H1 (cell line): ENCODE measurements at regions not wholly inside any gene's neighbourhood (a gene's known extent, or its start where the extent isn't known, plus 50 kb on each side); places are given as distances from the start of the nearest gene placed in this dataset.

Source experiments
- CTCF ChIA-PET: fragments of 300-600 bp; sonication (Branson Sonifier 250); formaldehyde crosslinking; loops from one replicate; lab custom pipeline; 2021; ENCODE audit not compliant: partially characterized antibody; lab: Charles Lee
- POLR2A ChIA-PET: fragments of 300-600 bp; sonication (Branson Sonifier 250); formaldehyde crosslinking; loops from one replicate; lab custom pipeline; 2021; ENCODE audit warnings: inconsistent platforms; ENCODE audit not compliant: partially characterized antibody; lab: Charles Lee
- DNase-seq, 2 experiments: peaks; one replicate each; pipeline versions ENCODE4 v3.0.0 to v3.0.0-alpha.2; 2010 to 2022; ENCODE audit warnings: low spot score in 2 of 2, low read depth in 1 of 2, mixed read lengths in 1 of 2
- FAIRE-seq: peaks from 2 replicates; lab custom pipeline; 2011; peaks lifted over from hg19 to GRCh38; lab: Jason Lieb, UNC
- H2AFZ ChIP-seq: 2 replicates; pipeline ENCODE4 v1.8.1; 2012; ENCODE audit warnings: low read length, inconsistent platforms
- H2AK5ac ChIP-seq: 2 replicates; pipeline ENCODE4 v1.6.1; 2013; ENCODE audit warnings: low read depth, low read length
- H2BK120ac ChIP-seq: replicated peaks from 2 replicates; pipeline ENCODE3; 2013; ENCODE audit warnings: low read depth, low read length, inconsistent platforms
- H2BK12ac ChIP-seq: 2 replicates; pipeline ENCODE4 v1.6.1; 2013; ENCODE audit warnings: low read depth, low read length
- H2BK15ac ChIP-seq: 2 replicates; pipeline ENCODE4 v1.6.1; 2013; ENCODE audit warnings: low read length
- H2BK20ac ChIP-seq: 2 replicates; pipeline ENCODE4 v1.6.1; 2013; ENCODE audit warnings: low read length
- H2BK5ac ChIP-seq: 2 replicates; pipeline ENCODE4 v1.6.1; 2013; ENCODE audit warnings: low read depth, low read length
- H3K14ac ChIP-seq: 2 replicates; pipeline ENCODE4 v1.6.1; 2013; ENCODE audit warnings: inconsistent platforms; ENCODE audit not compliant: insufficient read length
- H3K18ac ChIP-seq: 2 replicates; pipeline ENCODE4 v1.6.1; 2013; ENCODE audit warnings: low read length; ENCODE audit errors: extremely low read depth
- H3K23ac ChIP-seq: 2 replicates; pipeline ENCODE4 v1.6.1; 2013; ENCODE audit warnings: inconsistent platforms; ENCODE audit not compliant: insufficient read length
- H3K23me2 ChIP-seq: 2 replicates; pipeline ENCODE4 v1.6.1; 2013; ENCODE audit warnings: low read depth, low read length
- H3K27ac ChIP-seq: 2 replicates; pipeline ENCODE4 v1.6.1; 2011; ENCODE audit warnings: low read depth, low read length, inconsistent platforms
- H3K27me3 ChIP-seq, 4 experiments: replicated peaks in 1 of 4; 1 replicate in 1 of 4; 2 replicates in 3 of 4; pipeline versions ENCODE4 v1.6.1 to v1.8.1; 2011 to 2013; ENCODE audit warnings: low read length in 3 of 4, mild to moderate bottlenecking in 3 of 4, inconsistent platforms in 2 of 4, mixed read lengths in 2 of 4, moderate library complexity in 1 of 4; ENCODE audit not compliant: control insufficient read depth in 3 of 4, insufficient read depth in 3 of 4; ENCODE audit errors: extremely low read depth in 1 of 4
- H3K36me3 ChIP-seq, 4 experiments: 2 replicates each; pipeline versions ENCODE4 v1.6.1 to v1.8.1; 2011 to 2013; ENCODE audit warnings: mild to moderate bottlenecking in 4 of 4, low read length in 3 of 4, moderate library complexity in 2 of 4, control low read depth in 1 of 4, inconsistent platforms in 1 of 4; ENCODE audit not compliant: insufficient read depth in 4 of 4, control insufficient read depth in 2 of 4
- H3K4ac ChIP-seq: replicated peaks from 2 replicates; pipeline ENCODE3; 2013; ENCODE audit warnings: low read length, low read depth, mixed read lengths, inconsistent platforms; ENCODE audit not compliant: insufficient read length
- H3K4me1 ChIP-seq, 4 experiments: replicated peaks in 1 of 4; 1 replicate in 1 of 4; 2 replicates in 3 of 4; pipeline versions ENCODE4 v1.6.1 to v1.8.1; 2011 to 2013; ENCODE audit warnings: low read length in 3 of 4, inconsistent platforms in 2 of 4, mixed read lengths in 1 of 4; ENCODE audit not compliant: insufficient read depth in 4 of 4, control insufficient read depth in 3 of 4
- H3K4me2 ChIP-seq, 2 experiments: 2 replicates each; pipeline versions ENCODE4 v1.6.1 to v1.8.1; 2011 to 2013; ENCODE audit warnings: low read depth in 2 of 2, low read length in 2 of 2, control low read depth in 1 of 2, inconsistent platforms in 1 of 2, mild to moderate bottlenecking in 1 of 2; ENCODE audit not compliant: insufficient read depth in 1 of 2
- H3K4me3 ChIP-seq, 4 experiments: fragments of 200-600, 300-600 bp in 1 of 4; sonication (generic), shearing (Covaris generic), sonication (Bioruptor Twin) in 1 of 4; 2 replicates each; pipeline versions ENCODE4 v1.5.1 to v1.8.1; 2011 to 2016; ENCODE audit warnings: low read length in 4 of 4, low read depth in 3 of 4, control low read depth in 2 of 4, inconsistent platforms in 2 of 4, mild to moderate bottlenecking in 2 of 4, mixed read lengths in 1 of 4, moderate library complexity in 1 of 4; ENCODE audit not compliant: insufficient read depth in 2 of 4; ENCODE audit errors: extremely low read depth in 1 of 4
- H3K56ac ChIP-seq: replicated peaks from 2 replicates; pipeline ENCODE3; 2013; ENCODE audit warnings: low read depth, mild to moderate bottlenecking, mixed read lengths, low read length, inconsistent platforms; ENCODE audit not compliant: insufficient read length
- H3K79me1 ChIP-seq: 2 replicates; pipeline ENCODE4 v1.6.1; 2013; ENCODE audit warnings: low read depth, low read length, control low read depth
- H3K79me2 ChIP-seq, 2 experiments: 2 replicates each; pipeline versions ENCODE4 v1.6.1 to v1.8.1; 2012 to 2013; ENCODE audit warnings: low read length in 2 of 2, mild to moderate bottlenecking in 2 of 2, inconsistent platforms in 1 of 2; ENCODE audit not compliant: insufficient read depth in 2 of 2, control insufficient read depth in 1 of 2
- H3K9ac ChIP-seq, 4 experiments: replicated peaks in 1 of 4; 1 replicate in 1 of 4; 2 replicates in 3 of 4; pipeline versions ENCODE4 v1.6.1 to v1.8.1; 2011 to 2013; ENCODE audit warnings: low read depth in 3 of 4, low read length in 3 of 4, control low read depth in 2 of 4, mild to moderate bottlenecking in 2 of 4, moderate library complexity in 2 of 4, inconsistent platforms in 1 of 4; ENCODE audit errors: extremely low read depth in 1 of 4
- H3K9me3 ChIP-seq, 2 experiments: 2 replicates each; pipeline versions ENCODE4 v1.6.1 to v1.8.1; 2012 to 2013; ENCODE audit warnings: mild to moderate bottlenecking in 2 of 2, moderate library complexity in 2 of 2, control low read depth in 1 of 2, inconsistent platforms in 1 of 2, low read depth in 1 of 2, low read length in 1 of 2, mixed read lengths in 1 of 2; ENCODE audit not compliant: insufficient read depth in 2 of 2
- H4K20me1 ChIP-seq, 2 experiments: replicated peaks in 1 of 2; 2 replicates each; pipeline versions ENCODE3 to v1.8.1; 2011 to 2013; ENCODE audit warnings: inconsistent platforms in 2 of 2, low read length in 2 of 2, mild to moderate bottlenecking in 1 of 2; ENCODE audit not compliant: insufficient read depth in 2 of 2, control insufficient read depth in 1 of 2
- H4K5ac ChIP-seq: 2 replicates; pipeline ENCODE4 v1.6.1; 2013; ENCODE audit warnings: low read length, low read depth, mixed read lengths, inconsistent platforms; ENCODE audit not compliant: insufficient read length
- H4K8ac ChIP-seq: 2 replicates; pipeline ENCODE4 v1.8.0; 2013; ENCODE audit warnings: mild to moderate bottlenecking, moderate library complexity, low read length, inconsistent platforms; ENCODE audit not compliant: insufficient read depth; ENCODE audit errors: extremely low read depth
- H4K91ac ChIP-seq: replicated peaks from 2 replicates; pipeline ENCODE3; 2013; ENCODE audit warnings: low read length, mixed read lengths, inconsistent platforms; ENCODE audit not compliant: insufficient read length
- CBX8 ChIP-seq: fragments of 300-800, 300-1000 bp; sonication (generic); IDR thresholded peaks from 2 replicates; pipeline ENCODE4 v1.7.1; 2016; ENCODE audit warnings: low read depth, low read length, borderline replicate concordance
- CTCF ChIP-seq, 3 experiments: IDR thresholded peaks; 1 replicate in 2 of 3; 2 replicates in 1 of 3; pipeline versions ENCODE4 v1.5.1 to v1.6.1; 2011; ENCODE audit warnings: low read length in 3 of 3, mild to moderate bottlenecking in 3 of 3, inconsistent platforms in 2 of 3, low read depth in 1 of 3, moderate library complexity in 1 of 3; ENCODE audit not compliant: insufficient read depth in 1 of 3; ENCODE audit errors: control extremely low read depth in 1 of 3
- EZH2 ChIP-seq: fragments of 200-600 bp; sonication (generic); IDR thresholded peaks from 2 replicates; pipeline ENCODE4 v1.7.1; 2012; ENCODE audit warnings: low read depth, mild to moderate bottlenecking, moderate library complexity, low read length, inconsistent platforms; ENCODE audit not compliant: severe bottlenecking
- HDAC6 ChIP-seq: IDR thresholded peaks from one replicate; pipeline ENCODE4 v1.7.1; 2012; ENCODE audit warnings: low read depth, mild to moderate bottlenecking, inconsistent platforms, low read length, moderate library complexity
- JUND ChIP-seq: IDR thresholded peaks from 2 replicates; pipeline ENCODE4 v1.6.1; 2011; ENCODE audit warnings: mild to moderate bottlenecking, improper control_type of control experiment, low read length
- NANOG ChIP-seq: IDR thresholded peaks from 2 replicates; pipeline ENCODE4 v1.6.1; 2011; ENCODE audit warnings: low read length, low read depth, mild to moderate bottlenecking, inconsistent platforms; ENCODE audit not compliant: insufficient read depth, poor library complexity, severe bottlenecking
- PHF8 ChIP-seq: fragments of 200-600 bp; sonication (generic); conservative IDR thresholded peaks from 2 replicates; pipeline ENCODE4 v1.7.1; 2012; ENCODE audit warnings: low read depth, mild to moderate bottlenecking, inconsistent platforms, low read length, moderate library complexity
- RBBP5 ChIP-seq: IDR thresholded peaks from 2 replicates; pipeline ENCODE4 v1.7.1; 2012; ENCODE audit warnings: low read depth, mild to moderate bottlenecking, inconsistent platforms, low read length, moderate library complexity, borderline replicate concordance
- SIRT6 ChIP-seq: IDR thresholded peaks from one replicate; pipeline ENCODE4 v1.7.1; 2012; ENCODE audit warnings: low read length, inconsistent platforms
- SP2 ChIP-seq: IDR thresholded peaks from 2 replicates; pipeline ENCODE4 v1.6.1; 2012; ENCODE audit warnings: mild to moderate bottlenecking, low read length, inconsistent platforms
- SP4 ChIP-seq: IDR thresholded peaks from 2 replicates; pipeline ENCODE4 v1.6.1; 2012; ENCODE audit warnings: low read length, inconsistent platforms
- SUZ12 ChIP-seq: fragments of 200-600 bp; sonication (generic); IDR thresholded peaks from 2 replicates; pipeline ENCODE4 v1.6.1; 2012; ENCODE audit warnings: mild to moderate bottlenecking, inconsistent platforms, low read length, moderate library complexity, mixed read lengths
- TAF7 ChIP-seq: optimal IDR thresholded peaks from 2 replicates; pipeline ENCODE3; 2011; ENCODE audit warnings: low read depth, mild to moderate bottlenecking, inconsistent platforms, low read length, moderate library complexity, borderline replicate concordance
- WGBS, 2 experiments: shearing (Covaris generic) in 1 of 2; methylation state at CpG; one replicate each; pipeline versions ENCODE4 v1.1.6 to v1.1.7; 2013 to 2015; ENCODE audit warnings: low lambda C conversion rate in 2 of 2, mixed read lengths in 2 of 2, inconsistent platforms in 1 of 2, low coverage in 1 of 2, missing lambda C conversion rate in 1 of 2; ENCODE audit not compliant: insufficient replicate concordance in 2 of 2, insufficient coverage in 1 of 2, insufficient read length in 1 of 2; ENCODE audit errors: extremely low coverage in 1 of 2, missing lambda C conversion rate in 1 of 2; 5-methylcytosine and 5-hydroxymethylcytosine counted together

DNA sequence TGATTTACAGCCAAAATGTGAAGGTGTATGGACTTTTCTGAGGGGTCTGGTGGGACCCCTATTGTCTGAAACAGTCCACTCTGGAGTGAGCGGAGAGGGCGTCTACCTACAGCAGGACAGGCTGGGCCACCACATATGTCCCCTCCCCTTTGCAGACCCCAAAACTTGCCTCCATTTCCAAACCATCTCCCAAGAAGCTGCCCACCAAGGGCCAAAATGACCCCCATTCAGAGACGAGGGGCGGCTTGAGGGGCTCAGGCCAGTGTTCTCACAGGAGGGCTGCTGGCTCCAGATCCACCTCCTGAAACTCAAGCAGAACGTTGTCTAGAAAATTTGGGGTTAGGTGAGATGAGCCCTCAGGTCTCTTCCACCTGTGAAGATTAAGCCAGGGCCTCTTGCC is 161.1 kb upstream of the SALL3 start:
- H3K23me2 ChIP-seq: no peaks in the 10 kb centered on the region
- H4K91ac ChIP-seq: no peak overlapping the region
- H4K5ac ChIP-seq: no peak overlapping the region
- H2BK20ac ChIP-seq: no peak overlapping the region
- H3K4ac ChIP-seq: no peak overlapping the region
- no peak overlapping the region for H4K8ac ChIP-seq
- no peak overlapping the region for H3K4me3 ChIP-seq
- no peak overlapping the region for H3K23ac ChIP-seq
- H3K14ac ChIP-seq: no peak overlapping the region
- no peak overlapping the region for H3K4me2 ChIP-seq
- no peak overlapping the region for H3K56ac ChIP-seq
- H3K9me3 ChIP-seq: no peaks in the 10 kb centered on the region
- H2BK5ac ChIP-seq: no peak overlapping the region
- H2AFZ ChIP-seq: no peak overlapping the region
- peaks cover 3 to 13% (median 8%) of the 10 kb centered on the region in 4 experiments for H3K4me1 ChIP-seq
- POLR2A ChIA-PET: no interaction called here
- H2BK15ac ChIP-seq: no peak overlapping the region
- FAIRE-seq (no peak), DNase-seq (no peak)
- no peak overlapping the region for H3K27ac ChIP-seq
- no peak overlapping the region for H2AK5ac ChIP-seq
- H3K9ac ChIP-seq: no peak overlapping the region
- H3K18ac ChIP-seq: no peak overlapping the region
- H4K20me1 ChIP-seq: no peaks in the 10 kb centered on the region
- H2BK12ac ChIP-seq: no peak overlapping the region
- WGBS, 2 experiments: 92% methylated on average over 5 of the region's 5 CpGs; no CpG with 5 or more reads in 1 of the 2 experiments
- no peaks in the 10 kb centered on the region for H3K27me3 ChIP-seq
- H2BK120ac ChIP-seq: no peak overlapping the region
- H3K36me3 ChIP-seq: no peaks in the 10 kb centered on the region
- no peaks in the 10 kb centered on the region for H3K79me2 ChIP-seq
- H3K79me1 ChIP-seq: no peaks in the 10 kb centered on the region
- CTCF ChIA-PET: interaction anchor here (0.8 to 1.1 kb wide), 2 partner anchors 17 to 249 kb away, joined by 3 read pairs; no protein-coding TSS in a partner anchor
- no peak for TF ChIP-seq CTCF (IDR thresholded peaks at IDR 0.05; ENCODE audit: control extremely low read depth in 1 of 3, insufficient read depth in 1 of 3, low read depth in 1 of 3, low read length in 3 of 3)
- no peak for TF ChIP-seq PHF8
- TF ChIP-seq NANOG: no peak
- no peak for TF ChIP-seq EZH2
- TF ChIP-seq SIRT6: no peak
- TF ChIP-seq TAF7: no peak
- TF ChIP-seq SUZ12: no peak
- TF ChIP-seq SP4: no peak
- TF ChIP-seq CBX8: no peak
- TF ChIP-seq SP2: no peak
- no peak for TF ChIP-seq JUND
- TF ChIP-seq RBBP5: no peak
- TF ChIP-seq HDAC6: no peak
